HG03175 (cell line): ENCODE measurements at regions not wholly inside any gene's neighbourhood (a gene's known extent, or its start where the extent isn't known, plus 50 kb on each side); places are given as distances from the start of the nearest gene placed in this dataset.
"Not testable (repeated sequence)": the region's sequence is repeated elsewhere in the genome, so short reads cannot be mapped to it uniquely, and the experiment has no call there.

ENCODE experiments used
- ATAC-seq: cut with Tn5 transposase; IDR thresholded peaks from one replicate; pipeline ENCODE4 v1.9.1; 2021; ENCODE audit warnings: mild to moderate bottlenecking, moderate library complexity; ENCODE audit not compliant: unreplicated experiment

- no peak for ATAC-seq
Observed at GRCh38 chr4:118586357-118586790, 98.8 kb upstream of the METTL14 start.

GRCh38 chr4:118587116-118587831 is 97.9 kb upstream of the METTL14 start:
- no peak for ATAC-seq

- ATAC-seq = no peak
Observed at GRCh38 chr4:118587946-118588345, 97.2 kb upstream of the METTL14 start.

GRCh38 chr4:118589471-118590055 is 95.6 kb upstream of the METTL14 start:
- no peak for ATAC-seq

- peak; percentile 99 for ATAC-seq
Observed at GRCh38 chr4:118591339-118592046, 93.7 kb upstream of the METTL14 start.

GRCh38 chr4:118592289-118592688 is 92.9 kb upstream of the METTL14 start:
- not testable (repeated sequence) for ATAC-seq

GRCh38 chr4:118595883-118596282 is 89.3 kb upstream of the METTL14 start:
- not testable (repeated sequence) for ATAC-seq

GRCh38 chr4:118625097-118625496 is 60.1 kb upstream of the METTL14 start:
- ATAC-seq = not testable (repeated sequence)

GRCh38 chr4:118629697-118630096 is 55.5 kb upstream of the METTL14 start:
- ATAC-seq = not testable (repeated sequence)

GRCh38 chr4:118630897-118631296 is 54.3 kb upstream of the METTL14 start:
- ATAC-seq = not testable (repeated sequence)

GRCh38 chr4:118631321-118632050 is 53.7 kb upstream of the METTL14 start:
- ATAC-seq = not testable (repeated sequence)

GRCh38 chr4:118633476-118633875 is 51.7 kb upstream of the METTL14 start:
- not testable (repeated sequence) for ATAC-seq

- ATAC-seq = not testable (repeated sequence)
Observed at GRCh38 chr4:118634126-118634875, 50.9 kb upstream of the METTL14 start.
